Motor neuron (in vitro differentiated cells): ENCODE measurements at regions not wholly inside any gene's neighbourhood (a gene's known extent, or its start where the extent isn't known, plus 50 kb on each side); places are given as distances from the start of the nearest gene placed in this dataset.

Experiments used
- ATAC-seq, 8 experiments: fragments of 200-7000 bp; cut with Tn5 transposase; replicated peaks in 6 of 8; 2 replicates each; pipeline ENCODE4 v1.8.0; 2021; ENCODE audit warnings: mild to moderate bottlenecking in 8 of 8, moderate library complexity in 8 of 8
- H3K27ac ChIP-seq, 2 donors: fragments of 250-450 bp; sonication (Bioruptor Pico); 2 replicates each; pipeline ENCODE4 v1.9.0; 2021; ENCODE audit warnings: antibody characterized with exemption in 2 of 2, mild to moderate bottlenecking in 2 of 2, moderate library complexity in 1 of 2
- H3K4me1 ChIP-seq, 2 donors: fragments of 250-450 bp; sonication (Bioruptor Pico); replicated peaks in 1 of 2; 2 replicates each; pipeline ENCODE4 v1.6.1; 2021; ENCODE audit warnings: antibody characterized with exemption in 2 of 2, mild to moderate bottlenecking in 2 of 2, moderate library complexity in 1 of 2
- H3K4me3 ChIP-seq, 5 donors: fragments of 250-450 bp; sonication (Bioruptor Pico); 2 replicates each; pipeline ENCODE4 v1.9.0; 2021; ENCODE audit warnings: antibody characterized with exemption in 5 of 5, mild to moderate bottlenecking in 5 of 5, moderate library complexity in 4 of 5
- WGBS, 10 experiments: fragments of 450-650 bp; shearing (Covaris generic); methylation state at CpG; one replicate each; pipeline ENCODE4 v1.0.0; 2022; 5-methylcytosine and 5-hydroxymethylcytosine counted together
- in situ Hi-C, 9 experiments: fragments of 400-800 bp; cut with MboI; loops; one replicate each; pipeline ENCODE4 v1.15.0; 2021; ENCODE audit warnings: low sequenced_read_pairs in 9 of 9, low pct_unique_long_range_greater_than_20kb in 2 of 9; ENCODE audit not compliant: unreplicated experiment in 9 of 9

GRCh38 chr5:67699560-67699959 is 503.0 kb upstream of the CD180 start:
- in situ Hi-C loops: no loop called here
- no peak overlapping the region for H3K4me3 ChIP-seq
- peak in 2 of 8 experiments; percentile 10 to 29 for ATAC-seq
- H3K4me1 ChIP-seq: no peaks in the 10 kb centered on the region
- H3K27ac ChIP-seq: no peak overlapping the region

GRCh38 chr5:67696446-67696845 is 499.8 kb upstream of the CD180 start:
- in situ Hi-C loops: no loop called here
- Histone ChIP-seq H3K4me1 (no peaks in the 10 kb centered on the region), H3K27ac (no peak overlapping the region), H3K4me3 (no peak overlapping the region)
- WGBS, 10 experiments: 0 to 100% (median 81%) methylated on average over 1 of the region's 1 CpG; no CpG with 5 or more reads in 5 of the 10 experiments
- ATAC-seq: no peak

- no peak overlapping the region for H3K27ac ChIP-seq
- in situ Hi-C loops: no loop called here
- no peak overlapping the region for H3K4me3 ChIP-seq
- 0 to 100% (median 83%) methylated on average over 1 of the region's 1 CpG; no CpG with 5 or more reads in 3 of the 10 experiments for WGBS, 10 experiments
- H3K4me1 ChIP-seq: no peaks in the 10 kb centered on the region
- no peak for ATAC-seq
These were observed 498.8 kb upstream of the CD180 start for GRCh38 chr5:67695369-67695768.

GRCh38 chr5:67694810-67695191 is 498.2 kb upstream of the CD180 start:
- WGBS, 10 experiments: 0 to 100% (median 92%) methylated on average over 1 to 3 of the region's 3 CpGs; no CpG with 5 or more reads in 1 of the 10 experiments
- in situ Hi-C loops: no loop called here
- ATAC-seq: peak in 3 of 8 experiments; percentile 85 to 88 (median 86)

GRCh38 chr5:67693956-67694809 is 497.6 kb upstream of the CD180 start:
- Histone ChIP-seq H3K27ac (no peak overlapping the region), H3K4me1 (no peaks in the 10 kb centered on the region), H3K4me3 (no peak overlapping the region)
- peak in 3 of 8 experiments; percentile 77 to 84 (median 82) for ATAC-seq
- WGBS, 10 experiments: 0 to 97% (median 93%) methylated on average over 2 to 5 of the region's 6 CpGs; no CpG with 5 or more reads in 3 of the 10 experiments
- in situ Hi-C loops: no loop called here

More at GRCh38 chr5:67694810-67695191, 498.2 kb upstream of the CD180 start:
- no peak overlapping the region for H3K4me3 ChIP-seq
- H3K27ac ChIP-seq: no peak overlapping the region
- no peaks in the 10 kb centered on the region for H3K4me1 ChIP-seq

- Histone ChIP-seq H3K27ac (no peak overlapping the region), H3K4me1 (no peaks in the 10 kb centered on the region), H3K4me3 (no peak overlapping the region)
- in situ Hi-C loops: no loop called here
- ATAC-seq: no peak
- 0 to 100% (median 76%) methylated on average over 1 of the region's 1 CpG for WGBS, 10 experiments
These were observed 490.1 kb upstream of the CD180 start for GRCh38 chr5:67686746-67687145.

- H3K27ac ChIP-seq: no peak overlapping the region
- in situ Hi-C loops: no loop called here
- WGBS, 10 experiments: 69 to 100% (median 100%) methylated on average over 1 to 2 of the region's 2 CpGs
- peaks cover 4 to 6% of the 10 kb centered on the region in 2 donors for H3K4me1 ChIP-seq
- H3K4me3 ChIP-seq: no peak overlapping the region
- ATAC-seq: no peak
These were observed 485.1 kb upstream of the CD180 start for GRCh38 chr5:67681703-67682102.

- Histone ChIP-seq H3K4me3 (no peak overlapping the region), H3K27ac (no peak overlapping the region), H3K4me1 (peaks cover 4 to 6% of the 10 kb centered on the region in 2 donors)
- in situ Hi-C loops: no loop called here
- ATAC-seq: no peak
These were observed 483.5 kb upstream of the CD180 start for GRCh38 chr5:67680099-67680498.

- in situ Hi-C loops: no loop called here
- ATAC-seq: peak in 2 of 8 experiments; percentile 13 to 25
- 29 to 97% (median 62%) methylated on average over 1 to 7 of the region's 7 CpGs; no CpG with 5 or more reads in 1 of the 10 experiments for WGBS, 10 experiments
These were observed 482.7 kb upstream of the CD180 start for GRCh38 chr5:67679184-67679841.

GRCh38 chr5:67678594-67678993 is 482.0 kb upstream of the CD180 start:
- in situ Hi-C loops: no loop called here
- 0 to 100% (median 100%) methylated on average over 1 to 3 of the region's 3 CpGs; no CpG with 5 or more reads in 5 of the 10 experiments for WGBS, 10 experiments
- peak in 1 of 8 experiments; percentile 23 for ATAC-seq
- Histone ChIP-seq H3K27ac (no peak overlapping the region), H3K4me1 (peaks cover 4 to 6% of the 10 kb centered on the region in 2 donors), H3K4me3 (no peak overlapping the region)

More at GRCh38 chr5:67679184-67679841, 482.7 kb upstream of the CD180 start:
- H3K27ac ChIP-seq: no peak overlapping the region
- H3K4me3 ChIP-seq: no peak overlapping the region
- peaks cover 4 to 6% of the 10 kb centered on the region in 2 donors for H3K4me1 ChIP-seq

- Histone ChIP-seq H3K27ac (no peak overlapping the region), H3K4me3 (no peak overlapping the region), H3K4me1 (peaks cover 4 to 6% of the 10 kb centered on the region in 2 donors)
- in situ Hi-C loops: no loop called here
- ATAC-seq: no peak
- 75 to 100% (median 100%) methylated on average over 1 to 2 of the region's 2 CpGs; no CpG with 5 or more reads in 3 of the 10 experiments for WGBS, 10 experiments
These were observed 480.9 kb upstream of the CD180 start for GRCh38 chr5:67677422-67677970.

GRCh38 chr5:67676863-67677262 is 480.3 kb upstream of the CD180 start:
- WGBS, 10 experiments: 63 to 100% (median 100%) methylated on average over 1 to 2 of the region's 2 CpGs; no CpG with 5 or more reads in 1 of the 10 experiments
- in situ Hi-C loops: no loop called here
- H3K27ac ChIP-seq: no peak overlapping the region

GRCh38 chr5:67674159-67674655 is 477.6 kb upstream of the CD180 start:
- Histone ChIP-seq H3K27ac (no peak overlapping the region), H3K4me3 (no peak overlapping the region), H3K4me1 (peaks cover 2 to 4% of the 10 kb centered on the region in 2 donors)
- in situ Hi-C loops: no loop called here
- ATAC-seq: peak in 2 of 8 experiments; percentile 45 to 67

More at GRCh38 chr5:67676863-67677262, 480.3 kb upstream of the CD180 start:
- Histone ChIP-seq H3K4me1 (peaks cover 4 to 6% of the 10 kb centered on the region in 2 donors), H3K4me3 (no peak overlapping the region)
- no peak for ATAC-seq
